Activated CD4-positive, alpha-beta T cell treated with anti-CD3 and anti-CD28 coated beads, Interleukin-2, amount 50 U/mL, for 16 hours (primary cell): ENCODE measurements at regions not wholly inside any gene's neighbourhood (a gene's known extent, or its start where the extent isn't known, plus 50 kb on each side); places are given as distances from the start of the nearest gene placed in this dataset.
"Not testable (repeated sequence)": the region's sequence is repeated elsewhere in the genome, so short reads cannot be mapped to it uniquely, and the experiment has no call there.

Source experiments
- DNase-seq: peaks from one replicate; pipeline ENCODE4 v3.0.0-alpha.2; 2020

GRCh38 chr4:1558205-1558604, 125.9 kb downstream of the FAM53A start:
- no peak for DNase-seq

GRCh38 chr4:1557221-1557597, 126.9 kb downstream of the FAM53A start:
- no peak for DNase-seq

DNA sequence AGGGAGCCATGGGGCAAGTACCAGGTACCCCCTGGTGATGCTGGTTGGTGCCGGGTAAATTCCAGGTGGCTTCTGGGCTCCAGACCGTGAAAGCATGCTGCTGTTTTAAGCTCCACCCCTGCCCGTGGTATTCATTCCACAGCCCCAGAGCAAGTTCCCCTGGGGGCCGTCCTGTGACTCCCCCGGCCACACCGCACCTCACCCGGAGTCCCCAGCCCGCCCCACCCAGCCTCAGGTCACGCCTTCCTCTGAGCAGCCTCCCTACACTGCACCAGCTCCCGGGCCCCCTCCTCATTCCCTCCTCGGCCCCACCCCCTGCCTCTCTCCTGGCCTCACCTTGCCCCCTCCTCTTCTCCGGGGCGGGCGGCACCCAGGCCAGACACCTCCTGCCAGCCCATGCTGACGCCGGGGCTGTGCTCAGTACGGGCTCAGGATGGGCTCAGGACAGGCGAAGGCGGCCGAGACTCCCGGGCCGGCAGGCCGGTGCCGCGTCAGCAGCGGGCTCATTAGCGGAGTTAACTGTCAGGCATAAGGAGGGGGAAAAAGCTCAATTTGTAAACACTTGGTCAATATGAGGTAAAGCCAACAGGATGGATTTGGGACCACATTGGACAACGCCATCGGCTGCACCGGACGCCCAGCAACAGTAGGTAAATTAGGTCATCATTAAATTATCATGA, 127.4 kb downstream of the FAM53A start:
- DNase-seq, result no peak

DNA sequence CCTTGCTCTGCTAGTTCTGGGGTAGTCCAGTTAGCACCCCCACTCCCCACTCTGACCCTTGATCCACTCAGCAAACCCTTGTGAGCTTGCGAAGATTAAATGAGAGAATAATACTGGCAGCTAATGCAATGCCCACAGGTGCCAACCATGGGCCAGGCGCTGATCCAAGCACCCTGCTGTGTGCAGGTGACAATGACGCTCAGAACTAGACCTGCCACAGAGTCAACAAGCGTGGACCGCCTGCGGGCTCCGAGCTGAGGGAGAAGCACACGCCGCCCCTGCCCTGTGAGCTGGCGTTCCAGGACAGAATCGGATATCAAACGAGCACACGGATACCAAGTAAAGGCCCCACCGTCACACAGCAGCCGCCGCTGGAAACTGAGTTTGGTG, 129.2 kb downstream of the FAM53A start:
- DNase-seq, result no peak

DNA sequence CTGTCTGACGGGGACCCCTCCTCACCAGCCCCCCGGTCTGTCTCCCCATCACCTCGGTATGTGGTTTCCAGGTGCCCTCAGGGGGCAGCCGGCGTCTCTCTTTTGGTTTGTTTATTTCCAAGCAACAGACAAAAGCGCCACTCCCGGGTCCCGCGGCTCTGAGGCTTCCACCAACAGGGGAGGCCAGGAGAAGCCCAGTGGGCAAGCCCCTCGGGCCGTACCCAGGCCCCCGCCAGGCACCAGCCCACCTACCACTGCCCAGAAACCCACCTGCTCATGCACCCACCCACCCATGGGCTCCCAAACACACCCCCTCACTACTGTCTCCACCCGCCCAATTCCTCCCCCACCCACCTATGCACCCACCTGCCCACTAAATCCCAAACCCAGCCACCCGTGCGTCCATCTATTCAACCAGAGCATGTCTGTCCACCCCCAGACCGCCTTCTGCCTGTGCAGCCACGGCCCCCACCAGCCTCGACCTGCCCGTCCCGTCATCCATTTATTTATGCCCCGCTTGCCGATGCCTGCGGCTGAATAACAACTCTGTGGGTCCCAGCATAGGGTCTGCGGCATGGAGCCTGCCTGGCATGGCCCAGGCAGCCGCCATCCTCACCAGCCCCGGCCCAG, 129.8 kb downstream of the FAM53A start:
- DNase-seq, result no peak

DNA sequence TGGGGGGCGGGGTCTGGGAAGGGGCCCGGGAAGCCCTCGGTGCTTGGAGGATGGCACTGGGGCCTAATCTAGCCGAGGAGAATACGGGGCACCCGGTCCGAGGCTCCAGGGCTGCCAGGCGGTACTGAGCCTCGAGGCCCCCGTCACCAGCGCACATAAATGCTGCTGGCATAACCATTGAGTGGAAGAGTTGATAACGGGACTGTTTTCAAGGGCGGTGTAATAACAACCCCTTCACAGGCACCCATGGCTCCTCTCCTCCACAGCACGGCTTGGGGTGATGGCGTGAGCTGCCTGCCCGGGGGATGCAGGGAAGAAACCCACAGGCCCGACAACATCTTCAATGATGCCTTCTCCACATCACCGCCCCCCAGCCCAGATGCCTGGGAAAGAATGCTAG, 130.7 kb downstream of the FAM53A start:
- DNase-seq, result no peak

DNA sequence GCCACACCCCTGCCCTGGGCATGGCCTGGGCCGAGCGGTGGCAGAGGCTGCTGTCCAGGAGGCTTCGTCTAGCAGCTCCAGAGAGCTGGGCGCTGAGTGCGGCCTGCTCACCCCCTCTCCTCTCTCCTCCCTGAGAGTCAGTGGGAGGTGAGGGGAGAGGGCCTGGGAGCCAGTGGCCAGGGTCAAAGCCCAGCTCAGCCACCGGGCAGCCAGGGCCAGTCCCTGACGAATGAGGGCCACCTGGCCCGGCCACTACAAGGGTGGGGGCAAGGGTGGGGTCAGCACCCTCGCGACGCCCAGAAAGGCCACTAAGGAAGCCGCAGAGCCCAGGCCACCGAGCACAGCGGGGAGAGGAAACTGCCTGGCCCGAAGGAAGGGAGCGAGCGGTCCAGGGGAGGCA, 131.7 kb downstream of the FAM53A start:
- DNase-seq, result no peak

- no peak for DNase-seq
These were observed 132.9 kb downstream of the FAM53A start for GRCh38 chr4:1551211-1551610.

- no peak for DNase-seq
These were observed 133.7 kb downstream of the FAM53A start for GRCh38 chr4:1550122-1551070.

DNA sequence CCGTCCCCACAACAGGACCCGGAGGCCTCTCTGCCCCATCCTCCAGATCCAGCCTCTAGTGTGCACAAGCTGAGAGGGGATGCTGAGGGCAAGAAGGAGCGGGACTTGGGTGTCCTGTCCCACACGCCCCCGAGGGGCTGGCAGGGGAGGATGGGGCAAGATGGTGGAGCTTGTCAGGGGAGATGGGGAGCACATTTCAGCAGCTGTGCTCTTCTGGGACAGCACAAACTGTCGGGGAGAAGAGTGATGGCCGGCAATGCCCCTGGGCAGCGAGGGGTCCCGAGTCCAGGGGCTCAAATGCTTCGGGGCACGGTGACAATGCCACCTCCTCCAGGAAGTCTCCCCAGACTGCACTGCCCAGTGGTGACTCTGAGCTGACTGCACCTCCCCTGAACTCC, 134.5 kb downstream of the FAM53A start:
- no peak for DNase-seq

DNA sequence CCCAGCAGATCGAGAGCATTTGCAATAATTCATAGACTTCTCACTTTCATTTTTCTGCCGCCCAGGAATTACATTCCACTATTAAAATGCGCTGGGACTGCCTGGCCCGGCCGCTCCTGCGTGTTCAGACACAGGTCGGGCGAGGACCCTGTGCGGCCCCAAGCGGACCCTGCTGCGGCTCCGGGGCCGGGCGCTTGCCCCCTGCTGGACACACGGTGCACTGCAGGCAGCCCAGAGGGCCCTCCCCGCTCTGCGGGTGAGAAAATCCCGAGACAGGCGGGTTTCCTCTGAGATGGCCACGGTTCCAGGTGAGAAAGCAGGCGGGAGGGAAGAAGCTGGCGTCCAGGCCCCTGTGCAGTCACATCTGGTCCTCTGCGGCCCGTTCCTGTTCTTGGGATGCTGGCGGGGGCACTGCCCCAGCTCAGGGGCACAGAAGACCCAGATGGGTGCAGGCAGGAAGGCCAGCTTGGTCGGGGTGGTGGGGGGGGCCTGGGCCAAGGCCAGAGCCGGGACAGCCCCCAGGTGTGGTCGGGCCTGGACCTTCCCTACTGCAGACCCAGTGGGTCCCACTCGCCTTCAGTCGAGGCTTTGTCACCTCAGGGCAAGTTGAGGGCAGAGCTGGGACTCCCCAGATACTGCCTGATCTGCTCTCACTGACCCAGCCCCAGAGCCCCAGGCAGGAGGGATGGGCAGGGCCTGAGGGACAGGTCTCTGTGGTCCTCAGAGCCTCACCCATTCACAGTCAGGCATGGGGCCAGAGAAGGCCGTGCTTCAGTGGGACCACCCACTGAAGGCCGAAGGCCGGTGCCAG, 135.1 kb downstream of the FAM53A start:
- peak; percentile 42 for DNase-seq

GRCh38 chr4:1547856-1548826, 136.0 kb downstream of the FAM53A start:
- no peak for DNase-seq

GRCh38 chr4:1547131-1547855, 136.8 kb downstream of the FAM53A start:
- no peak for DNase-seq

GRCh38 chr4:1544861-1545281, 138.6 kb upstream of the NKX1-1 start:
- DNase-seq, result no peak

GRCh38 chr4:1544435-1544834, 138.2 kb upstream of the NKX1-1 start:
- DNase-seq, result not testable (repeated sequence)

DNA sequence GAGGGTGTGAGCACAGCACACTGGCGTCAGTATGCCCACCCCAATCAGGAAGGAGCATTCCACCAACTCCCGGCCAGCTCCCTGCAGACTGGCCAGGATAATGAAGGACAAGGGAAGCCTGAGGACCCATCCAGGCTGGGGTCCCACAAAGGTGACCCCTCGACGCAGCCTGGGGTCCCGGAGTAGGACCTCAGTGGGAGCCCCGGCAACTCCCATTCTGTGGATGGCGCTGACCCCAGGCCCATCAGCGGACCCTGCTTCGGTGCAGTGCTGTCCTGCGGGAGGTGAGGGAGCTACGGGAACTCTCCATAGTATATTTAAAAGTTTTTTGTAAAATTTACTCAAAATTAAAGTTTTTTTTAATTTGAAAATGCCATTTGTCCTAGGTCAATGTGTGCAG, 137.7 kb upstream of the NKX1-1 start:
- DNase-seq, result no peak

GRCh38 chr4:1543561-1543960, 137.3 kb upstream of the NKX1-1 start:
- DNase-seq, result no peak

- no peak for DNase-seq
These were observed 136.5 kb upstream of the NKX1-1 start for GRCh38 chr4:1542516-1543320.

- DNase-seq, result no peak
These were observed 135.9 kb upstream of the NKX1-1 start for GRCh38 chr4:1542226-1542490.

- no peak for DNase-seq
These were observed 135.4 kb upstream of the NKX1-1 start for GRCh38 chr4:1541449-1542225.
